Colonic mucosa (tissue), 4 donors: ENCODE measurements at regions not wholly inside any gene's neighbourhood (a gene's known extent, or its start where the extent isn't known, plus 50 kb on each side); places are given as distances from the start of the nearest gene placed in this dataset.
"Not testable (repeated sequence)": the region's sequence is repeated elsewhere in the genome, so short reads cannot be mapped to it uniquely, and the experiment has no call there.

Experiments used
- DNase-seq: peaks from one replicate; pipeline ENCODE4 v3.0.0-alpha.2; 2020
- H3K27ac ChIP-seq: fragments of 200-600 bp; one replicate; pipeline ENCODE4 v1.8.0; 2021
- H3K27me3 ChIP-seq: fragments of 200-600 bp; one replicate; pipeline ENCODE4 v1.8.0; 2021
- H3K36me3 ChIP-seq: fragments of 200-600 bp; one replicate; pipeline ENCODE4 v1.8.0; 2021
- H3K4me1 ChIP-seq: fragments of 200-600 bp; one replicate; pipeline ENCODE4 v1.8.0; 2021; ENCODE audit warnings: mild to moderate bottlenecking
- H3K4me3 ChIP-seq: fragments of 200-600 bp; one replicate; pipeline ENCODE4 v1.8.0; 2021
- H3K9ac ChIP-seq, 2 donors: one replicate each; pipeline ENCODE4 v1.7.0; 2013; ENCODE audit warnings: control low read depth in 2 of 2, low read depth in 2 of 2, low read length in 2 of 2
- H3K9me3 ChIP-seq: fragments of 200-600 bp; one replicate; pipeline ENCODE4 v1.8.0; 2021
- intact Hi-C: fragments of 100-400 bp; cut with DNase I; formaldehyde crosslinking; loops from one replicate; pipeline ENCODE4 v1.14.1; 2022
- TF ChIP-seq, protein P1 (sequence below): fragments of 200-600 bp; IDR thresholded peaks from one replicate; pipeline ENCODE4 v1.8.0; 2022; ENCODE audit warnings: antibody characterized with exemption, mild to moderate bottlenecking
- donor health status: healthy.
- donor health status: DM: no; HTN: no; CAD: no.
- donor health status: DM: no; HTN: no; CAD: no.

DNA sequence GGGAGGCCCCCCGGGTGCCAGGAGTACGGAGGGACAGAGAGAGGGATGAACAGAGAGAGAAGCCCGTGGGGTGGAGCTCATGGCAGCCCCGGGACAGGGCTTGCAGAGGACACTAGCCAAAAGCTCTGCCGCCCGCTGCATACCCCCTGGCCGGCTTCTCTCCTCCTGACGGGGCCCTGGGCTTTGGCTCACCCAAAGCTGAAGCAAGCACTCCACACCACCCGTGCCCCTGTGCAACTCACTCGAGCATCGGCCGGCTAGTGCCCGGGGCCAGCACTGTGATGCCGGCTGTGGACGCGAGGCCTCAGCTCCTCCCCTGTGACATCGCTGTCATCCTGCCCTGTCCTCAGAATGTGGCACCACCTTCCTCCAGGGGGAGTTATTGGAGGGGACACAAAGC, 429.6 kb downstream of the BRD1 start:
- H3K36me3 ChIP-seq, result no peaks in the 10 kb centered on the region
- H3K27ac ChIP-seq, result no peak overlapping the region
- H3K4me1 ChIP-seq, result no peaks in the 10 kb centered on the region
- no peak overlapping the region for H3K9ac ChIP-seq
- peak; percentile 10 for DNase-seq
- H3K9me3 ChIP-seq, result no peaks in the 10 kb centered on the region
- H3K27me3 ChIP-seq, result no peaks in the 10 kb centered on the region
- intact Hi-C loops, result no loop called here
- TF ChIP-seq, protein P1, sequence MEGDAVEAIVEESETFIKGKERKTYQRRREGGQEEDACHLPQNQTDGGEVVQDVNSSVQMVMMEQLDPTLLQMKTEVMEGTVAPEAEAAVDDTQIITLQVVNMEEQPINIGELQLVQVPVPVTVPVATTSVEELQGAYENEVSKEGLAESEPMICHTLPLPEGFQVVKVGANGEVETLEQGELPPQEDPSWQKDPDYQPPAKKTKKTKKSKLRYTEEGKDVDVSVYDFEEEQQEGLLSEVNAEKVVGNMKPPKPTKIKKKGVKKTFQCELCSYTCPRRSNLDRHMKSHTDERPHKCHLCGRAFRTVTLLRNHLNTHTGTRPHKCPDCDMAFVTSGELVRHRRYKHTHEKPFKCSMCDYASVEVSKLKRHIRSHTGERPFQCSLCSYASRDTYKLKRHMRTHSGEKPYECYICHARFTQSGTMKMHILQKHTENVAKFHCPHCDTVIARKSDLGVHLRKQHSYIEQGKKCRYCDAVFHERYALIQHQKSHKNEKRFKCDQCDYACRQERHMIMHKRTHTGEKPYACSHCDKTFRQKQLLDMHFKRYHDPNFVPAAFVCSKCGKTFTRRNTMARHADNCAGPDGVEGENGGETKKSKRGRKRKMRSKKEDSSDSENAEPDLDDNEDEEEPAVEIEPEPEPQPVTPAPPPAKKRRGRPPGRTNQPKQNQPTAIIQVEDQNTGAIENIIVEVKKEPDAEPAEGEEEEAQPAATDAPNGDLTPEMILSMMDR, result no peak
- no peak overlapping the region for H3K4me3 ChIP-seq

DNA sequence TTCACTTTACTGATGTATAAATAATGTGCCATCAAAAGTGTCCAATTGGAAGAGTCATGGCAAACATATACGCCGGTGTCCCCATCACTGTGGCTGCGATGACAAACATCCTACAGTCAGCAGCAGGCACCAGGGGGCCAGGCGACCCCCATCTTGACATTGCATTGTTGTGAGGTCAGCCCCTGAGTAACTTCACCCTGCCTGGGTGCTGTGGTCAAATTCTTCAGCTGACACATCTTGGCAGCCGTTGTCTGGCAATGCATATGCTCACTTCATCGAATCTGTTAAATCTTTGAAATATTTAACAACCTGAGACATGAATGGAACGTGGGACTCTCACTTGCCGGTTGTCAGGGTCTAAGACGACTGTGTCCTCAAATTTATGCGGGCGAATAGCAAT, 430.9 kb downstream of the BRD1 start:
- no peaks in the 10 kb centered on the region for H3K36me3 ChIP-seq
- H3K27me3 ChIP-seq, result no peaks in the 10 kb centered on the region
- H3K27ac ChIP-seq, result no peak overlapping the region
- intact Hi-C loops, result no loop called here
- no peak for DNase-seq
- TF ChIP-seq, protein P1, result no peak
- no peaks in the 10 kb centered on the region for H3K4me1 ChIP-seq
- H3K4me3 ChIP-seq, result no peak overlapping the region
- H3K9me3 ChIP-seq, result no peaks in the 10 kb centered on the region
- no peak overlapping the region for H3K9ac ChIP-seq

DNA sequence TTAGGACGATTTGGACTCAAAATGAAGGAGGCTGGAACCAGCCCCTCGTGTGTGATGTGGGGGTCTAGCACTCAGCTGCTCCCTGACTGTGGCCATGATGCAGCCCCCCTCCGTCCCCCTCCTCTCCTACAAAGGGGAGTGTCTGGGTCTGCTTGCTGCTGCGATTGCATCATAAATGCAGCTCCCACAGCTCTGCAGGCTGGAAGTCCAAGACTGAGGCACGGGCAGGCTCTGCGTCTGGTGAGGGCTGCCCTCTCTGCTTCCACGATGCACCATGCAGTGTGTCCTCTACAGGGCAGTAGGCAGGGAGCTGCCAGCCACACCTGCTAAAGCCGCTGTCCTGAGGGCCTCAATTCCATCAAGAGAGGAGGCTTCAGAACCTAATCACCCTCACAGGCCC, 432.1 kb downstream of the BRD1 start:
- no peaks in the 10 kb centered on the region for H3K4me1 ChIP-seq
- DNase-seq, result no peak
- no peaks in the 10 kb centered on the region for H3K9me3 ChIP-seq
- no peak overlapping the region for H3K27ac ChIP-seq
- H3K4me3 ChIP-seq, result no peak overlapping the region
- H3K27me3 ChIP-seq, result no peaks in the 10 kb centered on the region
- no peak overlapping the region for H3K9ac ChIP-seq
- intact Hi-C loops, result no loop called here
- no peaks in the 10 kb centered on the region for H3K36me3 ChIP-seq
- TF ChIP-seq, protein P1, result no peak

DNA sequence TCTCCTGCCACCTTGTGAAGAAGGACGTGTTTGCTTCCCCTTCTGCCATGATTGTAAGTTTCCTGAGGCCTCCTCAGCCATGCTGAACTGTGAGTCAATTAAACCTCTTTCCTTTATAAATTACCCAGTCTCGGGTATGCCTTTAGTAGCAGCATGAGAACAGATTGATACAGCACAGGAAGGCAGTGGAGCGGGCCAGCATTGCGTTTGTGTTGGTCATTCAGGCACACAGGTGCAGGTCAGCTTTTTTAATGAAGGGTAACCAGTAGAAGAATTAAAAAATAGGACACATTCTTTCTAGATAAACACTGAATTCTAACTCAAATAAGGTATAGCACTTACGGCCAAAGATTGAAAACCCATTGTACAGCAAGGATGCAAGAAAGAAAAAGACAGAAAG, 432.6 kb downstream of the BRD1 start:
- H3K9me3 ChIP-seq, H3K4me3 ChIP-seq, H3K9ac ChIP-seq, H3K27me3 ChIP-seq, H3K36me3 ChIP-seq, H3K4me1 ChIP-seq, intact Hi-C loops, H3K27ac ChIP-seq, DNase-seq: not testable (repeated sequence)

DNA sequence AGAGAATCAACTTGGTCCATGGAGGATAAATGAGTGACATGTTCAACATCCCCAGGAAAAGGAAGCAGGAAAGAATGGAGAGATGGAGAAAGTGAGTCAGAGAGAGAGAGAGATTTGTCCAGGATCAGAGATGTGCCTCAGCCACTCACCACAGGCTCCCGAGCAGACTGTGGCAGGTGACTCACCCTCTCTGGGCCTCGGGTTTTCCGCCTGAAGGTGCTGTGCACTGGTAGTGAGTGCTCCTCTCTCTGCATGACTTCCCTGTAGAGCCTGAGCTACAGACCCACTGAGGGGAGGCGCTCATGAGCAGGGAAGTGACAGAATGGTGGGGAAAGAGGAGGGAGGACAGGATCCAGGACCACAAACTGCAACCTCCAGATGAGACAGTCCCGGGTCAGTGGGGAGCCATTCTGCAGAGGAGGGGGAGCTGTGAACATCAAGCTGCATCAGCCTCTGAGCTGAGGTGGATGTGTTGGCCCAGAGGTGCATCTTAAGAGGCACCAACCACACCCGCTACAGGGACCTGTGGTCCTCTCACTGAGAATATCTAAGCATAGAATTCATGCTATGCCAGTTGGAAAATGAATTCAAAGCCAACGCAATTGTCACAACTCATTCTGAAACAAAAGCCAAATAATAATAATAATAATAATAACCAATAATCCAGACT, 433.4 kb downstream of the BRD1 start:
- intact Hi-C loops, result no loop called here
- Histone ChIP-seq H3K9ac (no peak overlapping the region), H3K9me3 (no peaks in the 10 kb centered on the region), H3K27me3 (no peaks in the 10 kb centered on the region), H3K4me3 (no peak overlapping the region), H3K36me3 (no peaks in the 10 kb centered on the region), H3K4me1 (no peaks in the 10 kb centered on the region), H3K27ac (no peak overlapping the region)
- peak; percentile 9 for DNase-seq
- TF ChIP-seq, protein P1, result no peak

DNA sequence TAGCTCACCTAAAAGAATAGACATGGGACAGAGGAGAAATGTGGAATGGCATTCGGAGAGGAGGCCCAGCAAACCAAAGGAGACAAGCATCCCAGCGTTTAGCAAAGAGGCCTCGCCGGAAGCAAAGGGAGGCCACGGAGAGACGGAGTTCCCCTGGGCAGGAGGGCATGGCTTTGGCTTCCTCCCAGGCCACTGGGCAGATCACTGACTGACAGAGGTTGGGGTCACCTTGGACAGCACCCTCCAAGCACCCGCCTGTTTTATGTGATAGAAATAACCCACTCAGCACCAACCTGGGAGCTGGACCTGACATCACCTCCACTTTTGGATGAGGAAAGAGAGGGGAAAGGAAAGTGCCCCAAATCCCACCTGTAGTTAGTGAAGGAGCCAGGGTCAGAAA, 434.1 kb downstream of the BRD1 start:
- no peak overlapping the region for H3K9ac ChIP-seq
- TF ChIP-seq, protein P1, result no peak
- H3K27me3 ChIP-seq, result no peaks in the 10 kb centered on the region
- intact Hi-C loops, result no loop called here
- H3K27ac ChIP-seq, result no peak overlapping the region
- no peaks in the 10 kb centered on the region for H3K36me3 ChIP-seq
- no peak overlapping the region for H3K4me3 ChIP-seq
- H3K4me1 ChIP-seq, result no peaks in the 10 kb centered on the region
- H3K9me3 ChIP-seq, result no peaks in the 10 kb centered on the region
- no peak for DNase-seq
